Right lobe of liver (tissue), 6 donors: ENCODE measurements at regions not wholly inside any gene's neighbourhood (a gene's known extent, or its start where the extent isn't known, plus 50 kb on each side); places are given as distances from the start of the nearest gene placed in this dataset.

ENCODE experiments used
- ATAC-seq, 4 donors: fragments of 200-7000 bp; cut with Tn5 transposase; one replicate each; pipeline ENCODE4 v1.9.1; 2020; ENCODE audit warnings: mild to moderate bottlenecking in 4 of 4, moderate library complexity in 4 of 4
- DNase-seq, 3 donors: peaks; one replicate each; pipeline ENCODE4 v3.0.0-alpha.2; 2020
- H3K27ac ChIP-seq, 3 donors: fragments of 200-600 bp; one replicate each; pipeline ENCODE4 v1.8.0; 2022
- H3K27me3 ChIP-seq, 2 donors: fragments of 200-600 bp; one replicate each; pipeline ENCODE4 v1.8.0; 2022
- H3K36me3 ChIP-seq, 4 donors: fragments of 200-600 bp; sonication (generic) in 1 of 4; one replicate each; pipeline versions ENCODE4 v1.5.1 to v1.8.0; 2017 to 2022; ENCODE audit warnings: control low read depth in 1 of 4
- H3K4me1 ChIP-seq, 4 donors: fragments of 200-600 bp; sonication (generic) in 1 of 4; one replicate each; pipeline versions ENCODE4 v1.5.1 to v1.8.0; 2017 to 2022; ENCODE audit warnings: control low read depth in 1 of 4
- H3K4me3 ChIP-seq, 3 donors: fragments of 200-600 bp; one replicate each; pipeline ENCODE4 v1.8.0; 2022
- H3K9me3 ChIP-seq, 4 donors: fragments of 200-600 bp; sonication (generic) in 1 of 4; one replicate each; pipeline versions ENCODE4 v1.5.1 to v1.8.0; 2017 to 2022; ENCODE audit warnings: control low read depth in 1 of 4
- POLR2A ChIP-seq: fragments of 450-650 bp; IDR thresholded peaks from one replicate; pipeline ENCODE4 v1.6.1; 2017; ENCODE audit warnings: antibody characterized with exemption, mild to moderate bottlenecking
- WGBS: methylation state at CpG from one replicate; pipeline ENCODE4 v1.1.6; 2018; ENCODE audit warnings: low coverage, low lambda C conversion rate; ENCODE audit not compliant: insufficient coverage; ENCODE audit errors: missing lambda C conversion rate; 5-methylcytosine and 5-hydroxymethylcytosine counted together
- intact Hi-C, 2 donors: fragments of 100-400 bp; cut with DNase I; formaldehyde crosslinking; loops; one replicate each; pipeline versions ENCODE4 v1.11.2 to v1.14.1; 2022
- TF ChIP-seq, protein P1 (sequence below), 4 donors: fragments of 200-600 bp in 3 of 4; fragments of 450-650 bp in 1 of 4; IDR thresholded peaks; one replicate each; pipeline versions ENCODE4 v1.5.1 to v1.8.0; 2016 to 2022; ENCODE audit warnings: antibody characterized with exemption in 4 of 4, mild to moderate bottlenecking in 2 of 4
- donor health status: DM: no; HTN: yes; CAD: no.
- donor health status: DM: no; HTN: no; CAD: no.
- donor health status: DM: no; HTN: no; CAD: no.
- donor health status: DM: no; HTN: yes; CAD: no.
- donor health status: DM: no; HTN: yes; CAD: no.

DNA sequence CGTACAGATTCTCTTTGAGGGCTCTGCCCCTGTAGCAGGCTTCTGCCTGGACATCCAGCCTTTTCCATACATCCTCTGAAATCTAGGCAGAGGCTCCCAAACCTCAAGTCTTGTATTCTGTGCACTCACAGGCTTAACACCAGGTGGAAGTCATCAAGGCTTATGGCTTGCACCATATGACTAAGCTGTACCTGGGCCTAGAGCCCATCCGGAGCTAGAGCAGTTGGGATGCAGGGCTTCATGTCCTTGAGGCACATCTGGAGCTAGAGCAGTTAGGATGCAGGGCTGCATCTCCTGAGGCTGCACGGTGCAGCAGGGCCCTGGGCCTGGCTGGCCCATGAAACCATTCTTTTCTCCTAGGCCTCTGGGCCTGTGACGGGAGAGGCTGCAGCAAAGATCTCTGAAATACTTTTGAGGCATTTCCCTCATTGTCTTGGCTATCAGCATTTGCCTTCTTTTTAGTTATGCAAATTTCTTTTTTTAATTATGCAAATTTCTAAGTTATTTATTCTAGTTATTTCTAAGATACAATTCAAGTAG lies 98.7 kb downstream of the CD24 start:
- H3K27me3 ChIP-seq: no peaks in the 10 kb centered on the region
- no peaks in the 10 kb centered on the region for H3K4me1 ChIP-seq
- no peaks in the 10 kb centered on the region for H3K36me3 ChIP-seq
- ATAC-seq (no peak), DNase-seq (no peak)
- no peak overlapping the region for H3K4me3 ChIP-seq
- intact Hi-C loops: no loop called here
- WGBS: no CpG with 5 or more reads among the region's 4 CpGs
- no peaks in the 10 kb centered on the region for H3K9me3 ChIP-seq
- no peak overlapping the region for H3K27ac ChIP-seq
- no peak for TF ChIP-seq POLR2A
- TF ChIP-seq, protein P1, sequence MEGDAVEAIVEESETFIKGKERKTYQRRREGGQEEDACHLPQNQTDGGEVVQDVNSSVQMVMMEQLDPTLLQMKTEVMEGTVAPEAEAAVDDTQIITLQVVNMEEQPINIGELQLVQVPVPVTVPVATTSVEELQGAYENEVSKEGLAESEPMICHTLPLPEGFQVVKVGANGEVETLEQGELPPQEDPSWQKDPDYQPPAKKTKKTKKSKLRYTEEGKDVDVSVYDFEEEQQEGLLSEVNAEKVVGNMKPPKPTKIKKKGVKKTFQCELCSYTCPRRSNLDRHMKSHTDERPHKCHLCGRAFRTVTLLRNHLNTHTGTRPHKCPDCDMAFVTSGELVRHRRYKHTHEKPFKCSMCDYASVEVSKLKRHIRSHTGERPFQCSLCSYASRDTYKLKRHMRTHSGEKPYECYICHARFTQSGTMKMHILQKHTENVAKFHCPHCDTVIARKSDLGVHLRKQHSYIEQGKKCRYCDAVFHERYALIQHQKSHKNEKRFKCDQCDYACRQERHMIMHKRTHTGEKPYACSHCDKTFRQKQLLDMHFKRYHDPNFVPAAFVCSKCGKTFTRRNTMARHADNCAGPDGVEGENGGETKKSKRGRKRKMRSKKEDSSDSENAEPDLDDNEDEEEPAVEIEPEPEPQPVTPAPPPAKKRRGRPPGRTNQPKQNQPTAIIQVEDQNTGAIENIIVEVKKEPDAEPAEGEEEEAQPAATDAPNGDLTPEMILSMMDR (IDR thresholded peaks at IDR 0.05): no peak

DNA sequence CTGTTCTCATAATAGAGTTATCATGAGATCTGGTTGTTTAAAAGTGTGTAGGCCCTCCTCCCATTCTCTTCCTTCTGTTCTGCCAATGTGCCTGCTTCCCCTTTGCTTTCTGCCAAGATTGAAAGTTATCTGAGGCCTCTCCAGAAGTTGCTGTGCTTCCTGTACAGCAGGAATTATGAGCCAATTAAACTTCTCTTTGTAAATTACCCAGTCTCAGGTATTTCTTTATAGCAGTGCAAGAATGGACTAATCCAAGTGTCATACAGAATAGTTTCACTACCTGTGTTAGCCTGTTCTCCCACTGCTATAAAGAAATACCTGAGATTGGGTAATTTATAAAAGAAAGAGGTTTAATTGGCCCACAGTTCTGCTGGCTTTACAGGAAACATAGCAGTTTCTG lies 100.0 kb downstream of the CD24 start:
- no peaks in the 10 kb centered on the region for H3K27me3 ChIP-seq
- ATAC-seq: no peak
- H3K9me3 ChIP-seq: no peaks in the 10 kb centered on the region
- no peak for DNase-seq
- no peaks in the 10 kb centered on the region for H3K36me3 ChIP-seq
- no peak overlapping the region for H3K4me3 ChIP-seq
- TF ChIP-seq POLR2A: no peak
- TF ChIP-seq, protein P1 (IDR thresholded peaks at IDR 0.05): no peak
- intact Hi-C loops: no loop called here
- H3K27ac ChIP-seq: no peak overlapping the region
- no peaks in the 10 kb centered on the region for H3K4me1 ChIP-seq

DNA sequence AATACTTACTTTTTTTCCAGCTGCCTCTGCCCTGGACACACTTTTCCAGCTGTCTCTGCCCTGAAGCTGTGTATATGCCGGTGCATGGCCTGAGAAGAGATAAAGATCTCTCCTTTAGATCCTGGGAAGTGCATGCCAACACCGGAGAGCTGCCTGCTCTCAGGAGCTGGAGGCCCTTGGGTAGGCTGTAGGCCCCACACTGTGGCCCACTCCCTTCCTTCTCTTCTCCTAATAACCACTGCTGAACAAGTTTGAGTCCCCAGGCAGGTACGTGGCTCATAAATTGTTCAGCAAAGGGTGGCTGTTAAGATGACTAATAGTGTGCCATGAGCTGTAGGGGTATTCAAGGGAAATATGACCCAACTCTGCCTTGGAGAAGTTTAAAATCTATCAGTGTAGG lies 102.5 kb downstream of the CD24 start:
- ATAC-seq (no peak), DNase-seq (no peak)
- Histone ChIP-seq H3K4me3 (no peak overlapping the region), H3K27ac (no peak overlapping the region), H3K9me3 (no peaks in the 10 kb centered on the region), H3K27me3 (no peaks in the 10 kb centered on the region), H3K4me1 (no peaks in the 10 kb centered on the region), H3K36me3 (no peaks in the 10 kb centered on the region)
- no peak for TF ChIP-seq POLR2A
- TF ChIP-seq, protein P1 (IDR thresholded peaks at IDR 0.05): no peak
- intact Hi-C loops: no loop called here
- 74% methylated on average over 3 of the region's 3 CpGs for WGBS

DNA sequence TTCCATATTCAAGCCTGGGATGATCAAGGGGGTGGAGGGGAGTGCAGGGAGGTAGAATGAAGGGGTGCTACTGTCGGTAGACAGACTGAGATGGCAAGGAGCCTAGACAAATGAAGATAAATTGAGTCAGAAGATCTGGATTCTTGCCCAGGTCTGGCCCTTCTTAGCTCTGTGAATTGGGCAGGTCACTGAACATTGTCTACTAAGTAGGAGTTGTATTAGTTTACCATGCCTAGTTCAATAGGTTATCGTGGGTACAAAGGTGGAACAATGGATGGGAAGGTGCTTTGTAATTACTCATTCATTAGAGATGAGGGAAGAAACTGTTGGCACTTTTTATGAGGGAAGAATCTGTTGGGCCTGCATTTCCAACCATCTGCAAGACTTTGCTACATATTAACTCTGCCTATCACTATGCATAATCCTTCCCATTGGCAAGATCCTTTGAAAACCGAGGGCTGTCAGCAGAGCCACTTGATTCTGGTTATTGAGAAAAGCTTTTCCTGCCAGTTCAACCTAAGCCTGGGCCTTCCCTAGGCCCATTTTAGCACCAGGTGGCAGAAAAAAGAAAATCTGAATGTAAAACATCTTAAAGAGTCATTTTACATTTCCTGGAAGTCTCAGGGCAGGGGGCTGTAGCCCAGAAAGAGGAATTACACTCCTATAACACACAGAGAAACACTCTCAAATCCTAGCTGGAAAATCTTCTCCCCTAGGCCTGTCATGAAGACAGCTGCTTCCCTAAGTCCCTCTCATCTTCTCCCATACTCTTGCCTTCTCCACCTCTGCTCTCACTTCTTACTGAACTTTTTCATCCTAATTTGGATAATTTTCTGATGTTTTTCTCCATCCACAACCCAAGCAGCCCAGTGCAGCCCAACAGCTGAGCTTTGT lies 103.5 kb downstream of the CD24 start:
- H3K36me3 ChIP-seq: no peaks in the 10 kb centered on the region
- TF ChIP-seq, protein P1 (IDR thresholded peaks at IDR 0.05): no peak
- TF ChIP-seq POLR2A: no peak
- H3K4me1 ChIP-seq: no peaks in the 10 kb centered on the region
- no peak overlapping the region for H3K27ac ChIP-seq
- H3K27me3 ChIP-seq: no peaks in the 10 kb centered on the region
- peak in 1 of 4 donors; percentile 13 for ATAC-seq
- no peak overlapping the region for H3K4me3 ChIP-seq
- intact Hi-C loops: no loop called here
- WGBS: 37% methylated on average over 3 of the region's 3 CpGs
- no peak for DNase-seq
- H3K9me3 ChIP-seq: no peaks in the 10 kb centered on the region
